GM10248 (cell line): ENCODE measurements at regions not wholly inside any gene's neighbourhood (a gene's known extent, or its start where the extent isn't known, plus 50 kb on each side); places are given as distances from the start of the nearest gene placed in this dataset.

Source experiments
- CTCF ChIA-PET: fragments of 300-600 bp; sonication (Branson Sonifier 250); formaldehyde crosslinking; extraction: SDS; loops from one replicate; lab custom pipeline; 2021; ENCODE audit warnings: antibody characterized with exemption; lab: Yijun Ruan, JAX
- POLR2A ChIA-PET: fragments of 350-650 bp; sonication (Branson Sonifier 250); formaldehyde crosslinking; extraction: SDS; loops from one replicate; lab custom pipeline; 2020; ENCODE audit warnings: antibody characterized with exemption; lab: Yijun Ruan, JAX
- DNase-seq: peaks from one replicate; pipeline ENCODE4 v3.0.0; 2012; ENCODE audit errors: extremely low spot score
- CTCF ChIP-seq: IDR thresholded peaks from 2 replicates; pipeline ENCODE4 v1.5.1; 2012; ENCODE audit warnings: mild to moderate bottlenecking, low read depth; ENCODE audit errors: extremely low read depth, missing control alignments, control extremely low read depth

GRCh38 chr1:208526613-208527125 lies 282.5 kb upstream of the PLXNA2 start:
- no peak for DNase-seq
- no peak for TF ChIP-seq CTCF
- ChIA-PET CTCF (no interaction called here), POLR2A (no interaction called here)

- no peak for TF ChIP-seq CTCF
- POLR2A ChIA-PET, result no interaction called here
- CTCF ChIA-PET, result no interaction called here
Observed at GRCh38 chr1:208527156-208527555, 283.0 kb upstream of the PLXNA2 start.

GRCh38 chr1:208528578-208529240 lies 284.5 kb upstream of the PLXNA2 start:
- ChIA-PET CTCF (no interaction called here), POLR2A (no interaction called here)
- DNase-seq, result no peak
- TF ChIP-seq CTCF, result no peak

More at GRCh38 chr1:208527156-208527555, 283.0 kb upstream of the PLXNA2 start:
- no peak for DNase-seq

- ChIA-PET POLR2A (no interaction called here), CTCF (no interaction called here)
- TF ChIP-seq CTCF, result no peak
- no peak for DNase-seq
Observed at GRCh38 chr1:208531003-208531750, 287.0 kb upstream of the PLXNA2 start.

- TF ChIP-seq CTCF, result no peak
- ChIA-PET POLR2A (no interaction called here), CTCF (no interaction called here)
- no peak for DNase-seq
Observed at GRCh38 chr1:208533746-208534598, 289.8 kb upstream of the PLXNA2 start.

- no peak for DNase-seq
- ChIA-PET POLR2A (no interaction called here), CTCF (interaction anchor here (1.4 kb wide), 1 partner anchor 35 kb away, joined by 3 read pairs; no protein-coding TSS in a partner anchor)
- TF ChIP-seq CTCF, result no peak
Observed at GRCh38 chr1:208534599-208534897, 290.4 kb upstream of the PLXNA2 start.
